Osteoblast (primary cell): ENCODE measurements at regions not wholly inside any gene's neighbourhood (a gene's known extent, or its start where the extent isn't known, plus 50 kb on each side); places are given as distances from the start of the nearest gene placed in this dataset.

Experiments
- DNase-seq: peaks from one replicate; pipeline ENCODE4 v3.0.0; 2011; ENCODE audit warnings: low spot score, mixed read lengths; ENCODE audit not compliant: insufficient read length; ENCODE audit errors: missing footprints
- H2AFZ ChIP-seq: 2 replicates; pipeline ENCODE4 v1.6.0; 2011; ENCODE audit warnings: mild to moderate bottlenecking, low read length
- H3K27ac ChIP-seq: 2 replicates; pipeline ENCODE4 v1.5.1; 2011; ENCODE audit warnings: mild to moderate bottlenecking, low read depth, low read length, moderate library complexity
- H3K27me3 ChIP-seq: 2 replicates; pipeline ENCODE4 v1.6.0; 2012; ENCODE audit warnings: mild to moderate bottlenecking, control low read depth, inconsistent platforms, low read length, moderate library complexity; ENCODE audit not compliant: insufficient read depth
- H3K36me3 ChIP-seq: 2 replicates; pipeline ENCODE4 v1.5.1; 2011; ENCODE audit warnings: mild to moderate bottlenecking, low read length, control low read depth, moderate library complexity; ENCODE audit not compliant: insufficient read depth
- H3K4me1 ChIP-seq: 2 replicates; pipeline ENCODE4 v1.5.1; 2011; ENCODE audit warnings: mild to moderate bottlenecking, low read length, control low read depth, moderate library complexity; ENCODE audit not compliant: insufficient read depth
- H3K4me2 ChIP-seq: 2 replicates; pipeline ENCODE4 v1.6.0; 2011; ENCODE audit warnings: mild to moderate bottlenecking, low read length; ENCODE audit not compliant: insufficient read depth
- H3K4me3 ChIP-seq: fragments of 200-600 bp; sonication (generic); 3 replicates; pipeline ENCODE4 v1.5.1; 2012; ENCODE audit warnings: mild to moderate bottlenecking, low read length, inconsistent platforms; ENCODE audit not compliant: insufficient read depth
- H3K79me2 ChIP-seq: 2 replicates; pipeline ENCODE4 v1.6.0; 2012; ENCODE audit warnings: mild to moderate bottlenecking, low read length, control low read depth, inconsistent platforms; ENCODE audit not compliant: insufficient read depth
- H3K9me3 ChIP-seq: 2 replicates; pipeline ENCODE4 v1.5.1; 2011; ENCODE audit warnings: low read depth, low read length, control low read depth
- H4K20me1 ChIP-seq: 2 replicates; pipeline ENCODE4 v1.6.0; 2012; ENCODE audit warnings: mild to moderate bottlenecking, low read length, control low read depth; ENCODE audit not compliant: insufficient read depth
- CTCF ChIP-seq: IDR thresholded peaks from 2 replicates; pipeline ENCODE4 v1.5.1; 2011; ENCODE audit warnings: mild to moderate bottlenecking, low read depth, low read length, moderate library complexity; ENCODE audit errors: extremely low read depth

- Histone ChIP-seq H3K4me3 (no peak overlapping the region), H3K27me3 (no peaks in the 10 kb centered on the region), H4K20me1 (no peaks in the 10 kb centered on the region), H3K9me3 (no peaks in the 10 kb centered on the region), H3K4me2 (no peak overlapping the region), H3K27ac (no peak overlapping the region), H2AFZ (no peak overlapping the region), H3K36me3 (no peaks in the 10 kb centered on the region), H3K79me2 (no peaks in the 10 kb centered on the region), H3K4me1 (no peaks in the 10 kb centered on the region)
- TF ChIP-seq CTCF, result no peak
- DNase-seq, result no peak
Observed at GRCh38 chr7:21076054-21076453, 289.4 kb upstream of the SP8 start.

- H3K4me2 ChIP-seq, result no peak overlapping the region
- H2AFZ ChIP-seq, result no peak overlapping the region
- no peaks in the 10 kb centered on the region for H3K4me1 ChIP-seq
- H3K4me3 ChIP-seq, result no peak overlapping the region
- H3K9me3 ChIP-seq, result no peaks in the 10 kb centered on the region
- TF ChIP-seq CTCF, result no peak
- no peaks in the 10 kb centered on the region for H4K20me1 ChIP-seq
- H3K79me2 ChIP-seq, result no peaks in the 10 kb centered on the region
- no peak for DNase-seq
- H3K27me3 ChIP-seq, result no peaks in the 10 kb centered on the region
- no peak overlapping the region for H3K27ac ChIP-seq
- no peaks in the 10 kb centered on the region for H3K36me3 ChIP-seq
Observed at GRCh38 chr7:21076574-21076973, 289.9 kb upstream of the SP8 start.

- DNase-seq, result no peak
- no peaks in the 10 kb centered on the region for H3K4me1 ChIP-seq
- H3K9me3 ChIP-seq, result no peaks in the 10 kb centered on the region
- H3K27ac ChIP-seq, result no peak overlapping the region
- no peak for TF ChIP-seq CTCF
- no peak overlapping the region for H2AFZ ChIP-seq
- H3K79me2 ChIP-seq, result no peaks in the 10 kb centered on the region
- H3K4me2 ChIP-seq, result no peak overlapping the region
- H3K27me3 ChIP-seq, result no peaks in the 10 kb centered on the region
- H3K36me3 ChIP-seq, result no peaks in the 10 kb centered on the region
- no peaks in the 10 kb centered on the region for H4K20me1 ChIP-seq
- H3K4me3 ChIP-seq, result no peak overlapping the region
Observed at GRCh38 chr7:21077602-21078001, 290.9 kb upstream of the SP8 start.

GRCh38 chr7:21084286-21084685 lies 297.6 kb upstream of the SP8 start:
- no peaks in the 10 kb centered on the region for H3K4me1 ChIP-seq
- H3K4me3 ChIP-seq, result no peak overlapping the region
- H3K79me2 ChIP-seq, result no peaks in the 10 kb centered on the region
- DNase-seq, result no peak
- H3K27ac ChIP-seq, result no peak overlapping the region
- no peaks in the 10 kb centered on the region for H3K36me3 ChIP-seq
- H3K9me3 ChIP-seq, result no peaks in the 10 kb centered on the region
- H3K27me3 ChIP-seq, result no peaks in the 10 kb centered on the region
- TF ChIP-seq CTCF, result no peak
- no peak overlapping the region for H2AFZ ChIP-seq
- no peak overlapping the region for H3K4me2 ChIP-seq
- H4K20me1 ChIP-seq, result no peaks in the 10 kb centered on the region
